Liver (tissue), 8 donors: ENCODE measurements at regions not wholly inside any gene's neighbourhood (a gene's known extent, or its start where the extent isn't known, plus 50 kb on each side); places are given as distances from the start of the nearest gene placed in this dataset.

Source experiments
- DNase-seq: peaks from one replicate; pipeline ENCODE4 v3.0.0-alpha.2; 2017; ENCODE audit warnings: low spot score
- H3K27ac ChIP-seq, 2 donors: one replicate each; pipeline ENCODE4 v1.7.0; 2013; ENCODE audit warnings: inconsistent platforms in 2 of 2, low read length in 2 of 2, control low read depth in 1 of 2, low read depth in 1 of 2, mild to moderate bottlenecking in 1 of 2
- H3K27me3 ChIP-seq, 4 donors: one replicate each; pipeline versions ENCODE4 v1.6.1 to v1.7.0; 2013; ENCODE audit warnings: low read length in 3 of 4, inconsistent platforms in 1 of 4, mild to moderate bottlenecking in 1 of 4, moderate library complexity in 1 of 4; ENCODE audit not compliant: control insufficient read depth in 4 of 4, insufficient read depth in 4 of 4
- H3K36me3 ChIP-seq, 4 donors: one replicate each; pipeline versions ENCODE4 v1.6.1 to v1.7.0; 2013; ENCODE audit warnings: low read length in 3 of 4, mild to moderate bottlenecking in 3 of 4, low read depth in 1 of 4, moderate library complexity in 1 of 4; ENCODE audit not compliant: control insufficient read depth in 4 of 4, insufficient read depth in 3 of 4
- H3K4me1 ChIP-seq, 4 donors: one replicate each; pipeline versions ENCODE4 v1.6.1 to v1.7.0; 2013; ENCODE audit warnings: low read length in 3 of 4, mild to moderate bottlenecking in 3 of 4, moderate library complexity in 1 of 4; ENCODE audit not compliant: control insufficient read depth in 4 of 4, insufficient read depth in 4 of 4
- H3K4me3 ChIP-seq, 3 donors: one replicate each; pipeline versions ENCODE4 v1.6.1 to v1.7.0; 2013; ENCODE audit warnings: low read length in 3 of 3, control low read depth in 1 of 3, low read depth in 1 of 3, mild to moderate bottlenecking in 1 of 3
- H3K9ac ChIP-seq, 2 donors: one replicate each; pipeline ENCODE4 v1.7.0; 2013; ENCODE audit warnings: low read length in 2 of 2, mild to moderate bottlenecking in 2 of 2, moderate library complexity in 2 of 2, control low read depth in 1 of 2, low read depth in 1 of 2
- H3K9me3 ChIP-seq, 4 donors: one replicate each; pipeline versions ENCODE4 v1.6.1 to v1.7.0; 2013; ENCODE audit warnings: low read length in 3 of 4; ENCODE audit not compliant: control insufficient read depth in 4 of 4
- ATF3 ChIP-seq: IDR thresholded peaks from 2 replicates; pipeline ENCODE4 v1.6.1; 2016; ENCODE audit warnings: antibody characterized with exemption
- CTCF ChIP-seq: fragments of 150-350 bp; IDR thresholded peaks from 2 replicates; pipeline ENCODE4 v1.5.1; 2017; ENCODE audit warnings: improper control_type of control experiment, low read depth, low read length; ENCODE audit not compliant: missing input control
- EGR1 ChIP-seq, 2 donors: IDR thresholded peaks; 2 replicates each; pipeline ENCODE4 v1.6.1; 2016 to 2018; ENCODE audit warnings: antibody characterized with exemption in 2 of 2, low read depth in 2 of 2
- FOXA1 ChIP-seq: IDR thresholded peaks from 2 replicates; pipeline ENCODE4 v1.6.1; 2016; ENCODE audit warnings: antibody characterized with exemption
- FOXA2 ChIP-seq: IDR thresholded peaks from 2 replicates; pipeline ENCODE4 v1.6.1; 2016; ENCODE audit warnings: antibody characterized with exemption
- GABPA ChIP-seq, 2 donors: IDR thresholded peaks in 1 of 2; conservative IDR thresholded peaks in 1 of 2; 2 replicates each; pipeline ENCODE4 v1.6.1; 2016; ENCODE audit warnings: antibody characterized with exemption in 2 of 2, mild to moderate bottlenecking in 1 of 2, moderate library complexity in 1 of 2
- HNF4A ChIP-seq, 2 donors: conservative IDR thresholded peaks; 2 replicates each; pipeline ENCODE4 v1.6.1; 2016; ENCODE audit warnings: antibody characterized with exemption in 2 of 2, mild to moderate bottlenecking in 2 of 2
- HNF4G ChIP-seq: IDR thresholded peaks from 2 replicates; pipeline ENCODE4 v1.6.1; 2016; ENCODE audit warnings: antibody characterized with exemption
- JUND ChIP-seq, 2 donors: IDR thresholded peaks; 2 replicates each; pipeline ENCODE4 v1.6.1; 2016; ENCODE audit warnings: antibody characterized with exemption in 2 of 2
- MAX ChIP-seq: IDR thresholded peaks from 2 replicates; pipeline ENCODE4 v1.6.1; 2016; ENCODE audit warnings: antibody characterized with exemption
- NR2F2 ChIP-seq: IDR thresholded peaks from 2 replicates; pipeline ENCODE4 v1.6.1; 2016; ENCODE audit warnings: antibody characterized with exemption
- RAD21 ChIP-seq, 2 donors: IDR thresholded peaks; 2 replicates each; pipeline ENCODE4 v1.6.1; 2016; ENCODE audit warnings: antibody characterized with exemption in 2 of 2, mild to moderate bottlenecking in 2 of 2
- REST ChIP-seq: IDR thresholded peaks from 2 replicates; pipeline ENCODE4 v1.6.1; 2016; ENCODE audit warnings: antibody characterized with exemption, mild to moderate bottlenecking
- RXRA ChIP-seq, 2 donors: IDR thresholded peaks; 2 replicates each; pipeline ENCODE4 v1.6.1; 2017 to 2018; ENCODE audit warnings: antibody characterized with exemption in 2 of 2, mild to moderate bottlenecking in 1 of 2
- SP1 ChIP-seq: IDR thresholded peaks from 2 replicates; pipeline ENCODE4 v1.6.1; 2018; ENCODE audit warnings: antibody characterized with exemption, mild to moderate bottlenecking
- TAF1 ChIP-seq: conservative IDR thresholded peaks from 2 replicates; pipeline ENCODE4 v1.6.1; 2016; ENCODE audit warnings: antibody characterized with exemption, mild to moderate bottlenecking
- YY1 ChIP-seq: IDR thresholded peaks from 2 replicates; pipeline ENCODE4 v1.6.1; 2016; ENCODE audit warnings: antibody characterized with exemption, mild to moderate bottlenecking
- WGBS: extraction: QIAGEN DNeasy Blood & Tissue Kit; methylation state at CpG from one replicate; pipeline ENCODE4 v1.1.7; 2013; 5-methylcytosine and 5-hydroxymethylcytosine counted together
- donor health status: healthy.
- donor health status: healthy.
- donor health status: healthy.
- donor health status: healthy.
- donor health status: healthy.

- TF ChIP-seq HNF4A (conservative IDR thresholded peaks at IDR 0.05), result no peak
- TF ChIP-seq YY1, result no peak
Observed at GRCh38 chr21:19340954-19341353, 937.4 kb upstream of the TMPRSS15 start (continued).

GRCh38 chr21:19343711-19344110 is 940.1 kb upstream of the TMPRSS15 start:
- H3K27ac ChIP-seq, result no peak overlapping the region
- no peak overlapping the region for H3K9ac ChIP-seq
- H3K27me3 ChIP-seq, result no peaks in the 10 kb centered on the region
- H3K4me1 ChIP-seq, result no peaks in the 10 kb centered on the region
- DNase-seq, result no peak
- no peaks in the 10 kb centered on the region for H3K9me3 ChIP-seq
- H3K4me3 ChIP-seq, result no peak overlapping the region
- no peaks in the 10 kb centered on the region for H3K36me3 ChIP-seq
- 55% methylated on average over 2 of the region's 2 CpGs for WGBS
- TF ChIP-seq JUND (IDR thresholded peaks at IDR 0.05), result no peak
- TF ChIP-seq RAD21 (IDR thresholded peaks at IDR 0.05), result no peak
- no peak for TF ChIP-seq MAX
- TF ChIP-seq HNF4A (conservative IDR thresholded peaks at IDR 0.05), result no peak
- no peak for TF ChIP-seq HNF4G
- no peak for TF ChIP-seq FOXA2
- TF ChIP-seq CTCF, result no peak
- TF ChIP-seq NR2F2, result no peak
- no peak for TF ChIP-seq RXRA (IDR thresholded peaks at IDR 0.05)
- TF ChIP-seq TAF1, result no peak
- TF ChIP-seq EGR1 (IDR thresholded peaks at IDR 0.05; ENCODE audit: low read depth in 2 of 2), result no peak
- no peak for TF ChIP-seq ATF3
- TF ChIP-seq YY1, result no peak
- no peak for TF ChIP-seq FOXA1

- no peaks in the 10 kb centered on the region for H3K36me3 ChIP-seq
- H3K27me3 ChIP-seq, result no peaks in the 10 kb centered on the region
- no peak for TF ChIP-seq NR2F2
- TF ChIP-seq TAF1, result no peak
- TF ChIP-seq GABPA (IDR thresholded peaks at IDR 0.05 in 1 of 2, conservative IDR thresholded peaks at IDR 0.05 in 1 of 2), result no peak
- TF ChIP-seq JUND (IDR thresholded peaks at IDR 0.05), result no peak
- no peak for TF ChIP-seq ATF3
- TF ChIP-seq REST, result no peak
- no peak for TF ChIP-seq MAX
- TF ChIP-seq FOXA1, result no peak
- TF ChIP-seq CTCF, result no peak
- no peak for TF ChIP-seq HNF4G
- TF ChIP-seq SP1, result no peak
- no peak overlapping the region for H3K27ac ChIP-seq
- no peaks in the 10 kb centered on the region for H3K9me3 ChIP-seq
- no peak for DNase-seq
- H3K4me1 ChIP-seq, result no peaks in the 10 kb centered on the region
- H3K9ac ChIP-seq, result no peak overlapping the region
- H3K4me3 ChIP-seq, result no peak overlapping the region
Observed at GRCh38 chr21:19350286-19350685, 946.7 kb upstream of the TMPRSS15 start.
